ENCODE measurements at regions not wholly inside any gene's neighbourhood (a gene's known extent, or its start where the extent isn't known, plus 50 kb on each side); places are given as distances from the start of the nearest gene placed in this dataset.

DNA sequence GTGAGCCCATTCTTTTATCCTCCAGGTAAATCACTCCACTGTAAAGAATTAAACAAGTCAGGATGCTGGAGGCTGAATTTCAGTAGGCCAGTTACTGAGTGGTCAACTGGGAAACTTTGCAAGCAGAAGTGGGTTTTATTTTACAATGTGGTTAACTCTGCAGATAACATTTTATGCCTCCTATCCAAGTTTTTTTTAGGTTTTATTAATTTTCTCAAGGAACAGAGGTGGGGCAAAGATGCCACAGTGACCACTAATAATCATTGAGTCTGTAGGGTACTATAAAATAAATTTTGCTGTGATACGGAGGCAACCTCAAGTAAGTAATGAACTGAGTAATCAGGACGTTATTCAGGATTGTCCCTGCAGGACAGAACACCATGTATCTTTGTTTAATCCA, 599.9 kb downstream of the METTL15 start:
- no peak for DNase-seq

DNA sequence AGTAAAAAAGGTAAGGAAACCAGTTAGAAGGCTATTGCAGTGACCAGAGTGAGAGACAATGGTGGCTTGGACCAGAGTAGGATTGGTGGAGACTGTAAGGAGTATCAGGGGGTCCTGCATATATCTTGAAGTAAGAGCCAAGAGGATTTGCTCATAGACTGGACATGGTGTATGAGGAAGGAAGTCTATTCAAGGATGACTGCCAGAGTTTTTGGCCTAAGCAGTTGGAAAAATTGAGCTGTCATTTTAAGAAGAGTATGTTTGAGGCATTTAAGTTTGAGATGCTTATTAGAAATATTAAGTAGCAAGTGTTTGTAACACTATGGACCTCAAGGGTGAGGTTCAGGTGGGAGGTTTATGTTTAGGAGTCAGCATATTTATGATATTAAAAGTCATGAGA, 596.6 kb downstream of the METTL15 start:
- DNase-seq, result no peak

DNA sequence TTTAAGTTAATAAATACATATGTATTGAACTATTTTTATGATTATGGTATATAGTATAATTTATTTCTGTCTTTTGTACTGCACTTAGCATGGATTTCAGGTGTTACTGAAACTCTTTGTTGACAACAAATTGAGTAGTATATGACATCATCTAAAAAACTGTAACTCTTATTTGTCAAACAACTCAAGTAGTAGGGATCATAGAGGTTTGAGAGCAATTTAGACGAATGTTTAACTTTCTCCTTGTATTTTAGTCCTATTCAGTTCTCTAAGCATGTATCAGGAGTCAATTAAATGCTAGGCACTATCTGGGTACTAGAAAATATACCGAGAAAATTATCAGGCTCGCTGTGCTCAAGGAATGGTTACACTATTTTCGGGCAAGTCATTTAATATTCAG, 595.2 kb downstream of the METTL15 start:
- no peak for DNase-seq

DNA sequence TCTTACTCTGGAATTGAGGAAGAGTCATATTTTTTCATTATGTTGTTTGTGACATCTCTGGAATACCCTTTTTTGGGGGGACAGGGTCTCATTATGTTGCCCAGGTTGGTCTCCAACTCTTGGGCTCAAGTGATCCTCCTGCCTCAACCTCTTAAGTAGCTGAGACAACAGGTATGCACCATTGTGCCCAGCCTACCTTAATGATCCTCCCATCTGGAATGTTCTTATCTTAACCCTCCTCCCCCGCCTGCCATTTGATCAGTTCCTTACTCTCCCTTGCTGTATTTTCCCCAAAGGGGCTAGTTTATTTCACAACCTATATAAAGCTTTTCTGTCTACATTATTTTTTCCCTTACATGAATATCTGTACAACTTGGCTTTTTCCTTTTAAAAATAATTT, 594.7 kb downstream of the METTL15 start:
- DNase-seq, result no peak

DNA sequence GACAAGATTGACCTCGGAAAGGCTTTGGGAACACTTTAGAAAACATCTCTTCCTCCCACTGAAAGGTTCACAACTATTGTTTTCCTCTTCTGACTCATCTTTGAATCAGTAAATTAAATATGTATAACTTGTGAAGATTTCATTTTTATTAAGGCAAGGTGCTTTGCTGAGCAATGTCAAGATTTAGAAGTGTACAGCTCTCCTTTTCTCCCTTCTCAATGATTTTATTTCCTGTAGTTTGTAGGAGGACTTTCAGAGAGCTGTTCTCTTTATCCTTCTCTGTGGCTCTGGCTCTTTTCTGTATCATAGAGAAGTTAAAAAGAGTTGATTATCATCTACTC, 594.2 kb downstream of the METTL15 start:
- DNase-seq, result no peak

DNA sequence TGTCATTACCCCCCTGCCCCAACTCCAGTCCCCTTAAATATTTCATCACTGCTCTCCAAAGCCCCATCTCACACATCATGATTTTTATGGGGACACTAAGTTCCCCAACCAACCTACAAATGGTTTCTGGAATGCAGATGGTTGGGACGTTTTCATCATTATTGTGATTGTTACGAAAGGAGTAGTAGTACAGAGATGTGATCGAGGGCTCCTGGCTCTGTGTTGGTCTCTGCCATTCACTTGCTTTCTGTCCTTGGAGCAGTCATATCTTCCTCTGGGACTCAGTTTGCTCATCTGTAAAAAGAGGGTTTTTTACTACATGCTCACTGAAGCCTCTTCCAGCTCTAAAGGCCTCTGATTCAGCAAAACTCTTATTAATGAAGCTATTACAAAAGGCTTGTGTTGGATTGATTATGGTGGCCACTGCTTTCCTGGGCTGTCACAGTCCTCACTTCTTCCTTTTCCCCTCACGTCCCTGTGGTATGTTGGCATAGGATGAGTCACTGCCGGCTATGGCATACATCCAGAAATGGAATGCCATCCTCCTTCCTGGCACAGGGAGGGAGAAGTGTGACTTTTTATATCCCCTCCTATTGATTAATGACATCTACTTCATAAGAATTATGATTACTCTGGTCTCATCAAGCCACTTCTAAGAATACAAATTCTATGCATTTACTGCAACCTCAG, 593.7 kb downstream of the METTL15 start:
- DNase-seq, result no peak

DNA sequence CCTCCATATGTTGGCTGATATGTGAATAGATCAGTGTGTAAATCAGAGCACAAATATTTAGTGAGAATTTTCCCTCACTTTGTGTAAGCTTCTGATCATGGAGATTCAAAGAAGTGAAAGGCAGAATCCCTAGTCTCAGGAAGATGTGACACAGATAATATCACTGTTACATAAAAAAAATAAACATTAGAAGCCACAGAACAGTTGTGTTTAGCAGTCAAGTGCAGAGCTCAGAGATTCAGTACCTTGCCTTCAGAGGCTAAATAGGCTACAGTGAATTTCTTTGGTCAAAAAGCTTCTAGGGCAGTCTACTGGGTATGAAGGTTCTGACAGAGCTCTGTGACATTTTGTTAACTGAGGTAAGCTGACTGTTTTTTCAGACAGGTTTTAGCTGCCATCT, 591.5 kb downstream of the METTL15 start:
- no peak for DNase-seq

DNA sequence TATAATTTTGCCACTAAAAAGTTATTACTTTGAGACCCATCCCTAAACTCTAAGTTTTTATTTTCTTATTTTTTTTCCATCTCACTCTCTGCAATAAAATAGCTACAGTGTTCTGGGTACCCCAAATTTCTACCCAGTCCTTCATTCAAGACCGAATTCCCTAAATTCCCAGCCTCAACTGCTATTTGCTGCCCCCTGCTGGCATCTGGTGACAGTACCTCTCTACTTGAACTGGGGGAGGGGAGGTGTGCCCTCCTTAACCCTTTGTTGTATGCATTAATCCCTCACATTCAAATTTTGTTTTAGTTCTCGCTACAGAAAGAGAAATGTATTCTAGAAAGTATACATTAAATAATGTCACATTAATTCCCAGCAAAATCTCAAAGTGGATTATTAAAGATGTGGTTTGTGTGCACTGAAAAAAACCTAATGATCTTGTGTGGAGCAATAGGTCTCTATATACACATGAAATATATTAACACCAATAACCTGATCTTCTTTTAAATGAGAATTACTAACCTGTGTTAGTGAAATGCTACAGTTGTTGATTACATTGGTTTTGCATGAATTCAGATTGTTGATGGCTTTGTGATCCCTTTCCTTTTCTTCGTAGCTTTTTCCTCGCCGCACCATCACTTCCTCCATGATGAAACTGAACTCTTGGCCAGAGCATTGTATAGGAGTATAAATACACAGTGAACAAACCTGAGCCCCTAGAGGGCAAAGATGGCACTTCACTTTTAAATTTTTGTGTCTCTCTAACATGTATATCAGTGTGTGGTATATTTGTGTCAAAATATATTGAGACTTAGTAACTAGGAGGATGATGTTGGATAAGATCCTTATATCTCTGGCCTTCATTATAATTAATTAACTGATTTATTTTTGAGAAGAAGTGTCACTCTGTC, 590.0 kb downstream of the METTL15 start:
- peak; percentile 18 to 63 for DNase-seq

DNA sequence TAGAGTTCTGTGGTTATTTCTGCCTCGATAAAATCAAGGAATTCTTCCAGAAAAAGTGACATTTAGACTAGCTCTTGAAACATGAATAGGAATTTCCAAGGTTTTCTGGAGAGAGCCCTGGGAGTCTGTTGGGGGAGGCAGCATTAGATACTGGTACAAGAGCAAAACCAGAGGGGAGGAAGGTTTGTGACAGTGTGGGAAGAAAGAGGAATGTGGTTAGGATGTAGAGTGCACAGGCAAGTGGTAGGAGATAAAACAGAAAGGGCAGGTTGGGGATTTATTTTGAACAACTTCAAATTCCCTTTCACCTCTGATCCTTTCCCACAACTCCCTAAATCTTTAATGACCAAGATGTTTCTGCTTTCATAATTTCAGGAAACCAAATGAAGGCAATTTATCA, 588.4 kb downstream of the METTL15 start:
- no peak for DNase-seq

DNA sequence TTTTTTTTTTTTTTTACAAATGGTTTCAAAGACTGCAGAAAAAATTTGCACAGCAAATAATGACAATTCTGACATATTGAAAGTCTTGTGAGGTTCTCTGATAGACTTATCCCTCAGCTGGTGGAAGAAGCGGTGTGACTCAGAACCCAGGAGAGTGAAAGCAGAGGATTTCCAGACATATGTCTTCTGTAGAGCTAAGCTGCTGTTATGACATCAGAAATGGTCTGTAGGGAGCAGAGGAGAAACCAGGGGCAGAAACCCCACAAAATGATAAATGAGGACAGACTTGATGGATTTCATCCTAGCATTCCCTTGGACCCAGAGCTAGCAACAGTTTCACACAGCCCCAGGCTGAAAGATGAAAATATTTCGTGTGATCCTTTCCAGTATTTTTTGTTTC, 582.6 kb downstream of the METTL15 start:
- no peak for DNase-seq

DNA sequence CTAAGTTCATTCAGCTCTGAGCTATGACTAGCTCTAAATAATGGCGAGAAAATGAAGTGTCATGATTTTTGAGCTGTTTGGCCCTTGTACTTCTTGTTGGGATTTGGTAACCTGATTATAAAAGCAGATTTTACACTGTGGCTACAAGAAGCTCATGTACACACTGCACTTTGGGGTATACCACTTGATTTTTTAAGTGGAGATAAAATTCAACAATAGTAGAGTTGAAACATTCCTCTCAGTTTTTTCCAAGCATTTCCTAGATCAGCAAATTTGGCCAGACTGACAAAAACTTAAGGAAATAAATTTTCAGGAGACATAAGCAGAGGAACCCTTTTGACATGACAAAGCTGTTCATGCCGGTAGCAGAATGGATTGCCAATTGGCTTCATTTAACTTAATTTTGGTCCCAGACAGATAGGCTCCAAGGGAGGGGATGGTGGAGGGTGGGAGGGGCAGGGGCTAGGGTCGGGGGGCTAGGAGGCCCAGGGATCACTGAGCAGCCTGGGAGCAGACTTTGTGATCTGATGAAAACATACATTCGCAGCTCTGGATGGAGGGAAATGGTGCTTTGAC, 575.9 kb downstream of the METTL15 start:
- no peak for DNase-seq

DNA sequence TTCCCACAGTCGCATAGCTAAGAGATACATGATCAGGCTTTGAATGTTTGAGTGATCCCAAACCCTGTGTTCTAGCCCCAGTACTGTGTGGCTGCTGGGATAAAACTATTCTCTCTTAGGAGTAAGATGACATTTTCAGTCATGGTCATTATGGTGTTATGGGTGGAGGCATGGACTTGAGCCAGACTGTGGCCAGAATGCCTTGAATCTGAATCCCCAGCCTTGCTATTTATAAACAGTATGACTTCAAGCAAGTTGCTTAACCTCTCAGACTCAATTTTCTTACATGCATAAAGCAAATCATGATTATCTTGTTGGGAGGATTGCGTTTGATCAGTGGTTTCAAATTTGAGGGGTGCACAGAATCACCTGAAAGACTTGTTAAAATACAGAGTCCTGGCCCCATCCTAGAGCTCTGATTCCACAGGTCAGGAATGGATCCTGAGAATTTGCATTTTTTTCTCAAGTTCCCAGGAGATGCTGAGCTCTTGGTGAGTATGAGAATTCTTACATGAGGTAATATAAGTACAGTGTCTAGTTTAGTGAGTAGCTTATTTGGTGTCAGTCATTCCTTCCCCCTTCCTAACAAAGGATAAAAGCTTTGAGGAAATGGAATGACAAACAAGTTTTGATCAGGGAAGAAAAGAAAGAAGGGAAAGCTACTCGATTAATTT, 571.7 kb downstream of the METTL15 start:
- DNase-seq, result no peak

DNA sequence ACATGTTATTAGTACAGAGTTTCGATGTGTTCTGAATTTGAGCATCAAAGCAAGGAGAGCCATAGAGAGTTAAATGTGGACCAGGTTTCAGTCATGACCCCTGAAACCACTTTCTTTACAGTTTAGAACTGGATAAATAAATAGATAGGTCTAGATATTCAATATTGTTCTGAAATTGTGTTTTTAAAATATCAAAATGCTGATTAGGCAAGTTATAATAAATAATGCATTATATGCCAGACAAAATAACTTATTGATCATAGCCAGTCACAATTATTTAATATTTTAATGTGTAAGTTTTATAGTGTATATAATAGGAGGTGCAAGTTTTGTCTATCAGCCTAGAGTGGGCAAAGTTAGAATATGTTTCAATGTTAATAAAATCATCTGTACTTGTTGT, 569.5 kb downstream of the METTL15 start:
- no peak for DNase-seq

DNA sequence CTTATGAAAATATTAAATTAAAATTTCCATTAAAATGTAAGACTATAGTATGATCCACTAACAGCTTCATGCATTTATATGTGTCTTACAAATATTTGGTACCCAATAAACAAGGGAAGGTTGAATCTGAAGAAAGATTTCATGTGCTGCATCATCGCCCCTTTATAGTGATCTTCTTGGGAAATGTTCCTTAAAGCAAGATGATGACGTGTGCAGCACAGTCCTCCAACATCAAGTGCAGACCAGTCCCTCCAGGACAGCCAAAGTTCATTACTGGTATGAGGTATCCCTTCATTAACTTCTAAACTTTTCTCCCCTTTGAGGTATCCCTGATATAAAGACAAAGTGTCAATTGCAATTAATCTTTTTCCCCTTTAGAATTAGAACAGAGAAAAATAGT, 567.0 kb downstream of the METTL15 start:
- no peak for DNase-seq

DNA sequence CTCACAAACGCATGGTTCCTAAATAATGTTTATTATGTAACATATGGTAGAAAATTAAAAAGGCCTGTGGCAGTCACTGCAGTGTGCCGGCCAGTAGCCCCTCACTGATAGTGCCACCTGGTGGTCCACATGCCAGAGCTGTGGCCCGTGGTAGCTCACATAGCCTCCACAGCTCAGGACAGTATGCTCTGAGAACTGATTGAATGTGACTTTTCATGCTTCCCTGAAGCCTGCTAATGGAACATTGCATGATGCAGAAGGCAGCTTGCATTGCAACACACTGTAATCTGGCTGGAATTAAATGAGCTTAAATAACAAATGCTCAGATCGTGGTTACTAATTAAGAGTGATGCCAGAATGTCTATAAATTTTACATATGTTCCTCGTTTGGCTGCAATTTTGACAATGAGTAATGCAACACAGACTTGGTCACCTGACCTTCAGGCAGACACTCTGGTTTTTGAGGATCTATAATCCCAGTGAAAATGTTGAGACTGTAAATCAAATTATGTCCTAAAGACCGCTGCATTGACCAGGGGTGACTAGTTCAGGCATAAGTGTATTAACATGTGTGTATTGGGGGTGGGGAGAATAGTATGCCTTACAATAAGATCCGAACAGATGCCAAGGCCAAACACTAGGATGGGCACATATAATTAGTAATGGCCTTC, 566.4 kb downstream of the METTL15 start:
- DNase-seq, result peak; percentile 58 to 64

DNA sequence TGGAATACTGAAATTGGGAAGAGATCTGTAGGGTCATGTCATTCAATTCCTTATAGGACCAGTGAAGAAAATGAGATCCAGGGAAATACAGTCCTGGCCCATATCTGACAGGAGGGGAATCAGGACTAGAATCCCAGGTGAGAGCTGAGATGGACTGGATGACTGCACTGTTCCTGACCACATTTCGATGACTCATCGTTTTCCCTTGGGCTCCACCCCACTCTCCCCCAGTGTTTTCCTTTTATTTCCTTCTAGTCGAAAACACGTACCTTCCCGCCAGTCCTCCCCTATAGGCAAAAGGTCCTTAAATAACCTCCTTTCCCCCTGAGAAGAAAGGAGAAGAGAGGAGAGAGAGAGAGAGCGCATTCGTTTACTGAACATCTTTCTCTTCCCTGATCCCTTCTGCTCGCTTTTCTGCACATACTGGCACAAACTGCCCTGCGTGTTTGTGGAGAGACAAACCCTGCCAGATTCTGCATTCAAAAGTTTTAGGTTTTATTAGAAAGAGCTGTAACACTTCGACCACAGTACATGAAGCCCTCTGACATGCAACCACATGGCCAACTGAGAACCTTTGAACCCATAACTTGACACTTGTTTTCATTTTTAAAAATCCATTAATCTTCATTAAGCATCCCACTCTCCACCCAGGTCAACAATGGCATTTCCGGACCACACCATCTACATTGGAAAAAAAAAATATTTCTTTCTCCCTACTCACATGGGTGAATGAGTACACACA, 565.7 kb downstream of the METTL15 start:
- DNase-seq, result no peak

DNA sequence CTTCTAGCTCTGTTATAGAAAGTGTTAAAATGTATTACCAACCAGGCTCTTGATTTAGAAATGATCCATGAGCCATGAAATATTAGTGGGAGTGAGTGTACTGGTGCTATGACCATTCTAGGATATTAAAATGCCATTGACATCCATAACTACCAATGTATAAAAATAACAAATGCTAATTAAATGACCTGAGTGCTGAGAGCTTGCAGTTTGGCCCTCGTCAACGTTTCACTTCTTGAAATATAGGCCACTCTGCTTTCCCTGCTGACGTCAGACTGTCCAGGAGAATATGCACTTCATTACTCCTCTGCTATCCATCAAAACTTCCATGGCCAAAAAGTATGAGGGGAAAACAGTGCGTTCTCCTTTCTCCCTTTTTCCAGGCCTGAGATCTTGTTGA, 563.1 kb downstream of the METTL15 start:
- no peak for DNase-seq

DNA sequence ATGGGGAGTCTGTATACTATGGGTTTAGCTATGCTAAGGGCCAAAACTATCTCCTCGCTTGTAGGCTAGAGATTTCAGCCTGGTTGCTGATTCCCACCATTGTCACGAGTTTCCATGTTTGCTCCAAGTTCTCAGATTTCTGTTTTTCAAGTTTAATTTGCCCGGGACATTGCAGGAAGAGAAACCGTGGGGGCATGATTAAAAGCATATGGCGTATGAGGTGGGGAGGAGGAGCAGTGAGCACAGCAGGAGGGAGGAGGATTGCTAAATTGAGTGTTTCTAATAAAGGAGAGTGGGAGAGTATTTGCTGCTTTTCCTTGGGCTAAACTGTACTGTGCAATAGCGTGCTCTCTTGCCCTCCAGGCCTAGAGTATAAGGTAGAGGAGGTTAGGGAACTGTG, 558.4 kb downstream of the METTL15 start:
- no peak for DNase-seq

DNA sequence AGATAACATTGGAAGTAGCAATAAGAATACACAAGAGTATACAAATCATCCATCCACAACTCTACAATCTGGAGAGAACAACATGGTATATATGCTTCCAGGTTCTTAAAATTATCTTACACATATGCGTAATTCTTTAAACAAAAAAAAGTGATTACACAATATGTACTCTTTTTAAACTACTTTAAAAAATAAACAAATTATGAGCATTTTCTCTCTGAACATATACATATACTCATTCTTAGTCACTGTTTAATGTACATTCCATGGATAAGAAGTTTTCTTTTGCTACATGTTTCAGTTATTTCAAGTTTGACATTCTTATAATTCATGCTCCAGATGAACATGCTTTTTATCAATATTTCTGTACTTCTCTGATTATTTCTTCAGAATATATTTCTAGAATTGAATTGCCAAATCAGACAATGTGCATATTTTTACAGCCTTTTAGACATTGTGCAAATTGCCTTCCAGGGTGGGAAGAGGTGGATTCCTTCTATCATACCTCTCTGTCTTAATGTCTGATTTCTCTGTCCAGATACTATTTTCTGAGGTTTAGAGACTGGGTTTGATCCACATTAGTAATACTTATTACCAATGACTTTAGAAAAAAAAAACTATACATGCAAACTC, 551.6 kb downstream of the METTL15 start:
- no peak for DNase-seq

DNA sequence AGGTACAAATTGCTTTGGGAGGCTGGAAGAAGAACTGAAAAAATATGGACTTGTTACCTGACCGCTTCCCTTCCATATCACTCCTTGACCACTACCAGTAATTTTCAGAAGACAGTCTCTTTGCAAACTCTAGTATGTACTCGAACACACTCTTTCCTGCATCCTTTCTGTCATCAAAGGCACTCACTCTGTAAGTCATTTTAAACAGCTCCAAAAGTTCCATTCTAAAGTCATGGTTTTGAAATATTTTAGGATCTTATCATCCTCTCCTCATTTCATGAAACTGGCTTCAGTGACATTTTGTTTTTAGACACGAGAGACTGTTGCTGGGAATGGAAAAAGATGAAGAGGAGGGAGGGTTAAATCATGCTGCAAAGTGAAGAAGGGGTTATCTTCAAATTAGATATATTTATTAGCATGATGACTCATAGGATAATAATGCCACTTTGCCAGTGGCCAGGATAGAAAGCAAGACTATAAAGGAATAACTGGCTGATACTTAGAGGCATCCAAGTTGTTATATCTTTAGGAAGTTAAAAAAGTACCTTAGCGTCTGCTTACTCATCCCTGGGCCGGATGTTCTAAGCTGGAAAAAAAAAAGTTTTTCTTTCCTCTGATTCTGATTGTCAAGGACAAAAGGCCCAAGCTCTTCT, 549.3 kb downstream of the METTL15 start:
- no peak for DNase-seq

DNA sequence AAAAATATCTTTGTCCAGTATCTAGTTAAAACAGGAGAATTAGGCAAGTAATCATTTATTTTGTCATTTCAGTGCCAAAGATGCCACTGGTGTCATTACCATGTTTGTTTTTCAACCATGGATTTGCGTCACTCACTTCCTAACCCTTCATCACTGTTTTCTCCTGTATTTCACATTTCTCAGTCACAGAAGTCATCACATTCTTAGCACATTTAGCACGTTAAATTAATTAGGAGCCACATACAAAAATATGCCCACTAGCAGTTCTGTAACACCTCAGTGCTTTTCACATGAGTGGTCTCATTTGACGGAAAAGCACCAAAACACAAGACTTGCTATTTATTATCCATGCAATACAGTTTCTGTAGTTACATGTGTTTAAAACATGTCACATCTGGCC, 546.0 kb downstream of the METTL15 start:
- no peak for DNase-seq
